Fibroblast of villous mesenchyme (primary cell): ENCODE measurements at regions not wholly inside any gene's neighbourhood (a gene's known extent, or its start where the extent isn't known, plus 50 kb on each side); places are given as distances from the start of the nearest gene placed in this dataset.

Source experiments
- DNase-seq: peaks from one replicate; pipeline ENCODE4 v3.0.0-alpha.2; 2010; ENCODE audit warnings: low read depth
- H3K4me3 ChIP-seq: 2 replicates; pipeline ENCODE4 v1.5.1; 2011; ENCODE audit warnings: low read depth, mild to moderate bottlenecking, low read length
- CTCF ChIP-seq: IDR thresholded peaks from 2 replicates; pipeline ENCODE4 v1.5.1; 2012; ENCODE audit warnings: low read depth, mild to moderate bottlenecking, low read length; ENCODE audit not compliant: insufficient read depth

GRCh38 chr21:25103500-25104207, 503.6 kb downstream of the MRPL39 start:
- no peak for DNase-seq
- H3K4me3 ChIP-seq = no peak overlapping the region
- no peak for TF ChIP-seq CTCF

- no peak overlapping the region for H3K4me3 ChIP-seq
- no peak for TF ChIP-seq CTCF
- DNase-seq = no peak
These were observed 509.6 kb downstream of the MRPL39 start for GRCh38 chr21:25097648-25098047.

- no peak overlapping the region for H3K4me3 ChIP-seq
- TF ChIP-seq CTCF = no peak
- no peak for DNase-seq
These were observed 512.6 kb downstream of the MRPL39 start for GRCh38 chr21:25094695-25095094.

GRCh38 chr21:25092441-25093011, 514.8 kb downstream of the MRPL39 start:
- no peak for DNase-seq
- TF ChIP-seq CTCF = no peak
- no peak overlapping the region for H3K4me3 ChIP-seq

GRCh38 chr21:25081096-25081495, 526.2 kb downstream of the MRPL39 start:
- DNase-seq = no peak
- no peak for TF ChIP-seq CTCF
- no peak overlapping the region for H3K4me3 ChIP-seq

GRCh38 chr21:25080661-25081060, 526.6 kb downstream of the MRPL39 start:
- no peak for DNase-seq
- no peak overlapping the region for H3K4me3 ChIP-seq
- TF ChIP-seq CTCF = no peak

GRCh38 chr21:25080141-25080540, 527.1 kb downstream of the MRPL39 start:
- no peak overlapping the region for H3K4me3 ChIP-seq
- TF ChIP-seq CTCF = no peak
- DNase-seq = no peak
